Heart right ventricle (tissue), 16 donors: ENCODE measurements at regions not wholly inside any gene's neighbourhood (a gene's known extent, or its start where the extent isn't known, plus 50 kb on each side); places are given as distances from the start of the nearest gene placed in this dataset.

Experiments used
- ATAC-seq, 8 donors: fragments of 200-7000 bp; cut with Tn5 transposase; one replicate each; pipeline ENCODE4 v1.9.1; 2020; ENCODE audit warnings: mild to moderate bottlenecking in 8 of 8, moderate library complexity in 8 of 8, moderate number of reproducible peaks in 1 of 8
- DNase-seq, 2 donors: peaks; one replicate each; pipeline ENCODE4 v3.0.0-alpha.2; 2020
- H3K27ac ChIP-seq, 10 donors: fragments of 200-600 bp; sonication (generic) in 2 of 10; one replicate each; pipeline versions ENCODE4 v1.5.0 to v1.8.0; 2020 to 2022; ENCODE audit warnings: mild to moderate bottlenecking in 3 of 10
- H3K27me3 ChIP-seq, 7 donors: fragments of 200-600 bp; one replicate each; pipeline ENCODE4 v1.8.0; 2021 to 2022; ENCODE audit warnings: mild to moderate bottlenecking in 2 of 7
- H3K36me3 ChIP-seq, 9 donors: fragments of 200-600 bp; sonication (generic) in 1 of 9; one replicate each; pipeline versions ENCODE4 v1.5.0 to v1.8.0; 2020 to 2022; ENCODE audit warnings: mild to moderate bottlenecking in 2 of 9
- H3K4me1 ChIP-seq, 9 donors: fragments of 200-600 bp; sonication (generic) in 1 of 9; one replicate each; pipeline versions ENCODE4 v1.5.0 to v1.8.0; 2020 to 2022; ENCODE audit warnings: mild to moderate bottlenecking in 4 of 9
- H3K4me3 ChIP-seq, 10 donors: fragments of 200-600 bp; sonication (generic) in 2 of 10; one replicate each; pipeline versions ENCODE4 v1.5.0 to v1.8.0; 2020 to 2022; ENCODE audit warnings: mild to moderate bottlenecking in 7 of 10, moderate library complexity in 2 of 10
- H3K9me3 ChIP-seq, 11 donors: fragments of 200-600 bp in 10 of 11; sonication (generic) in 2 of 11; one replicate each; pipeline versions ENCODE4 v1.5.0 to v1.8.0; 2013 to 2022; ENCODE audit warnings: mild to moderate bottlenecking in 2 of 11, control low read depth in 1 of 11, moderate library complexity in 1 of 11
- WGBS, 2 donors: extraction: QIAGEN DNeasy Blood & Tissue Kit; methylation state at CpG; one replicate each; pipeline ENCODE4 v1.1.7; 2013; ENCODE audit warnings: inconsistent platforms in 1 of 2; 5-methylcytosine and 5-hydroxymethylcytosine counted together
- intact Hi-C, 10 donors: fragments of 100-400 bp; cut with DNase I; formaldehyde crosslinking; loops; one replicate each; pipeline versions ENCODE4 v1.11.1 to v1.14.2; 2022
- TF ChIP-seq, protein P1 (sequence below), 9 donors: fragments of 200-600 bp; sonication (generic) in 2 of 9; IDR thresholded peaks; one replicate each; pipeline versions ENCODE4 v1.5.0 to v1.8.0; 2021 to 2022; ENCODE audit warnings: antibody characterized with exemption in 9 of 9, mild to moderate bottlenecking in 5 of 9, moderate library complexity in 1 of 9
- donor health status: Arrhythmogenic right ventricular cardiomyopathy.
- donor health status: ischemic (EF 13 %, LVEDD 7.1; RV severe dilation, severe dysfunction).
- donor health status: healthy with polysubstance abuse.
- donor health status: DM: no; HTN: yes; CAD: no.
- donor health status: DM: no; HTN: no; CAD: no.
- donor health status: ischemic (EF 25% LVEDD 6.9; RV normal size, moderate dysfunction).
- donor health status: ischemic (EF 25% LVEDD 5.7; RV mildly dilated, moderate dysfunction).
- donor health status: healthy.
- donor health status: DM: yes; HTN: yes; CAD: no.
- donor health status: Ischemic cardiomyopathy.
- donor health status: ischemic (EF 35%, LVEDD 5.7; RV mildly dilated, moderate dysfunction).
- donor health status: nonischemic (EF 11% LVEDD 7.7; RV severe dilation, severe dysfunction).
- donor health status: DM: yes; HTN: yes; CAD: no.
- donor health status: PGD.
- donor health status: ischemic (EF 29% LVEDD 5.4; RV normal size, mild dysfunction).
- donor health status: nonischemic (EF 23%, LVEDD 6.1; RV moderate dilation, normal function).

DNA sequence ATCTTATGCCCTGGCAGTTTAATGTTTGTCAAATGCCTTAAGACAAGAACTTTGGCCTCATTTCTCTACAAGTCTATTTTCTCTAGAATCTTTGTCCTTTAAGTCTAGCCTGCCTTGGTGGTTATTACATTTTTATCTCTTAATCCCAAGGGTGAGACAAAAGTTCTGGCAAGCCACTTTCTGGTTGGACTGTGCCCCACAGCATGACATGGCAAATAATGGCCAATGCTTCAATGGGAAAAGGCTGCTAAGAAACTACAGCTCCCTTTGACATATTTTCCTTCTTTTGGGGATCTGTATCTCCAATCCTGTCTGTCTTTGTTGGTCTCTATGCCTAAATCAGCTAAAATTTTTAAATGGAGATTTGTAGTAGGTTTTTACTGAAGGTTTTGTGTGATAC is 181.6 kb upstream of the MBNL1 start:
- no peak for ATAC-seq
- intact Hi-C loops, result no loop called here
- H3K4me1 ChIP-seq, result no peaks in the 10 kb centered on the region

DNA sequence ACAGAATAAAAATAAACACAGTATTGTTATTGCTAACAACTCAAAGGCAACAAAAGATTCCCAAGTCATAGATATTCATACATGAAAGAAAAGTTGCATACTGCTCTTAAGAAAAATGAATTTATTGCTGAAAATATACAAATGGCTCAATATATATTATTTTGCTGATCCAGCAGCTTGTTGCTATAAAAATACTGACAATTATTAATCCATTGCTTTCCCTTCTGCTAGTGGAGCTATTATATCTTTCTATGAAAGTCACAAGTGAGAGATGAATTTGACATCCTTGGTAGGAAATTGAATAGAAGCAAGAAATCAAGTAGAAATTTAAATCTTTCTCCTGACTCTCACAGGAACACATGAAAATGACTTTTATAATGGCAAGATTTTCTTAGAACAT is 179.2 kb upstream of the MBNL1 start:
- intact Hi-C loops, result no loop called here
- no peak overlapping the region for H3K27ac ChIP-seq
- H3K27me3 ChIP-seq, result no peaks in the 10 kb centered on the region
- H3K36me3 ChIP-seq, result no peaks in the 10 kb centered on the region
- ATAC-seq (no peak), DNase-seq (no peak)
- TF ChIP-seq, protein P1, sequence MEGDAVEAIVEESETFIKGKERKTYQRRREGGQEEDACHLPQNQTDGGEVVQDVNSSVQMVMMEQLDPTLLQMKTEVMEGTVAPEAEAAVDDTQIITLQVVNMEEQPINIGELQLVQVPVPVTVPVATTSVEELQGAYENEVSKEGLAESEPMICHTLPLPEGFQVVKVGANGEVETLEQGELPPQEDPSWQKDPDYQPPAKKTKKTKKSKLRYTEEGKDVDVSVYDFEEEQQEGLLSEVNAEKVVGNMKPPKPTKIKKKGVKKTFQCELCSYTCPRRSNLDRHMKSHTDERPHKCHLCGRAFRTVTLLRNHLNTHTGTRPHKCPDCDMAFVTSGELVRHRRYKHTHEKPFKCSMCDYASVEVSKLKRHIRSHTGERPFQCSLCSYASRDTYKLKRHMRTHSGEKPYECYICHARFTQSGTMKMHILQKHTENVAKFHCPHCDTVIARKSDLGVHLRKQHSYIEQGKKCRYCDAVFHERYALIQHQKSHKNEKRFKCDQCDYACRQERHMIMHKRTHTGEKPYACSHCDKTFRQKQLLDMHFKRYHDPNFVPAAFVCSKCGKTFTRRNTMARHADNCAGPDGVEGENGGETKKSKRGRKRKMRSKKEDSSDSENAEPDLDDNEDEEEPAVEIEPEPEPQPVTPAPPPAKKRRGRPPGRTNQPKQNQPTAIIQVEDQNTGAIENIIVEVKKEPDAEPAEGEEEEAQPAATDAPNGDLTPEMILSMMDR (IDR thresholded peaks at IDR 0.05), result no peak
- no peaks in the 10 kb centered on the region for H3K4me1 ChIP-seq
- peaks cover 0 to 4% (median 0%) of the 10 kb centered on the region in 11 donors for H3K9me3 ChIP-seq
- no peak overlapping the region for H3K4me3 ChIP-seq

More for the DNA sequence above, 181.6 kb upstream of the MBNL1 start:
- Histone ChIP-seq H3K27me3 (no peaks in the 10 kb centered on the region), H3K9me3 (no peaks in the 10 kb centered on the region), H3K4me3 (no peak overlapping the region), H3K36me3 (no peaks in the 10 kb centered on the region), H3K27ac (no peak overlapping the region)
- TF ChIP-seq, protein P1 (IDR thresholded peaks at IDR 0.05), result no peak
- no peak for DNase-seq

DNA sequence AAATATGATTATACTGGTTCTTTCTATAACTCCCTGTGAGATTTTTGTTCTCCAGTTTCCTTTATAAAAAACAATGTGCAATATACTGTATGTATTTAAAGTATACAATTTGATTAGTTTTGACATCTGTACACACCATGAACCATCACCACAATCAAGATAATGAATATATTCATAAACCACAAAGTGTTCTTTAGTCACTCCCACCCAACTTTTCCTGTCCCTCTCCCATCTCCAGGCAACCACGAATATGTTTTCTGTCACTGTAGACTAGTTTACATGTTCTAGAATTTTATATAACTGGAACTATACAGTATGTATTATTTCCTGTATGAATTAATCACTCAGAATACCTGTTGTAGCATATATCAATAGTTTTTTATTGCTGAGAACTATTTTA is 177.0 kb upstream of the MBNL1 start:
- no peak for ATAC-seq
- Histone ChIP-seq H3K4me3 (no peak overlapping the region), H3K9me3 (peaks cover 0 to 4% (median 0%) of the 10 kb centered on the region in 11 donors), H3K36me3 (no peaks in the 10 kb centered on the region), H3K27me3 (no peaks in the 10 kb centered on the region), H3K27ac (no peak overlapping the region), H3K4me1 (no peaks in the 10 kb centered on the region)
- WGBS, 2 donors, result 74 to 89% methylated on average over 1 of the region's 1 CpG
- DNase-seq, result no peak
- intact Hi-C loops, result no loop called here
- TF ChIP-seq, protein P1 (IDR thresholded peaks at IDR 0.05), result no peak

DNA sequence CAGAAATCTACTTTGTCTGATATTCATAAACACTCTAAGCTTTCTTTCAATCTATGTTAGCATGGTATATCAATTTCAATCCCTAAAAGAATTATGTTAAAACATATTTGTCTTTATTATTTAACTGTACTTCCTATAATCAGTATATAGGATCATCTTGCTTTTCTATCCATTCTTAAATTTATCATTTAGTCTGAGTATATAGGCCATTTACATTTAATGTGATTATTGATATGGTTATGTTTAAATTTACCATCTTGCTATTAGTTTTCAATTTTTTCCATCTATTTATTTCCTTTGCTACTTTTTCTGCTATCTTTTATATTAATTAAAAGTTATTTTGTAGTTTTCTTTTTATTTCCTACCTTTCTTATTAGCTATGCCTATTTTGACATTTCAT is 174.8 kb upstream of the MBNL1 start:
- intact Hi-C loops, result no loop called here
- no peak overlapping the region for H3K27ac ChIP-seq
- no peaks in the 10 kb centered on the region for H3K27me3 ChIP-seq
- peaks cover 0 to 4% (median 0%) of the 10 kb centered on the region in 11 donors for H3K9me3 ChIP-seq
- no peaks in the 10 kb centered on the region for H3K36me3 ChIP-seq
- TF ChIP-seq, protein P1 (IDR thresholded peaks at IDR 0.05), result no peak
- DNase-seq, result no peak
- no peak for ATAC-seq
- no peaks in the 10 kb centered on the region for H3K4me1 ChIP-seq
- no peak overlapping the region for H3K4me3 ChIP-seq

DNA sequence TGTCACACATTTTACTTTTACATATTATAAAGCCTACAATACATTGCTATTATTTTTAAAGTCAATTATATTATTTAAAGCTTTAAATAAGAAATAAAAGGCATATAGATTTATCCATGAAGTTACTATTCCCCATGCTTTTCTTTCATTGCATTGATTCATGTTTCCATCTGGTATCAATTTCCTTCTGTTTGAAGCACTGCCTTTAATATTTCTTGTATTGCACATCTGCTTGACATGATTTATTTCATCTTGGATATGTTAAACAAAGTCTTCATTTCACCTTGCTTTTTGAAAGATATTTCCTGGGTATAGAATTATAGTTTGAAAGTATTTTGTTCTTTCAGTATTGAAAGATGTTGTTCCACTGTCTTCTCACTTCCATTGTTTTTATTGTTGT is 174.3 kb upstream of the MBNL1 start:
- DNase-seq (no peak), ATAC-seq (no peak)
- peaks cover 0 to 4% (median 0%) of the 10 kb centered on the region in 11 donors for H3K9me3 ChIP-seq
- no peaks in the 10 kb centered on the region for H3K27me3 ChIP-seq
- intact Hi-C loops, result no loop called here
- H3K36me3 ChIP-seq, result no peaks in the 10 kb centered on the region
- TF ChIP-seq, protein P1 (IDR thresholded peaks at IDR 0.05), result no peak
- no peak overlapping the region for H3K27ac ChIP-seq
- no peak overlapping the region for H3K4me3 ChIP-seq
- H3K4me1 ChIP-seq, result no peaks in the 10 kb centered on the region
